CD4-positive, alpha-beta T cell treated with Interleukin-15 for 1 hour (primary cell): ENCODE measurements at regions not wholly inside any gene's neighbourhood (a gene's known extent, or its start where the extent isn't known, plus 50 kb on each side); places are given as distances from the start of the nearest gene placed in this dataset.

ENCODE experiments used
- DNase-seq: peaks from one replicate; pipeline ENCODE4 v3.0.0-alpha.2; 2020

DNA sequence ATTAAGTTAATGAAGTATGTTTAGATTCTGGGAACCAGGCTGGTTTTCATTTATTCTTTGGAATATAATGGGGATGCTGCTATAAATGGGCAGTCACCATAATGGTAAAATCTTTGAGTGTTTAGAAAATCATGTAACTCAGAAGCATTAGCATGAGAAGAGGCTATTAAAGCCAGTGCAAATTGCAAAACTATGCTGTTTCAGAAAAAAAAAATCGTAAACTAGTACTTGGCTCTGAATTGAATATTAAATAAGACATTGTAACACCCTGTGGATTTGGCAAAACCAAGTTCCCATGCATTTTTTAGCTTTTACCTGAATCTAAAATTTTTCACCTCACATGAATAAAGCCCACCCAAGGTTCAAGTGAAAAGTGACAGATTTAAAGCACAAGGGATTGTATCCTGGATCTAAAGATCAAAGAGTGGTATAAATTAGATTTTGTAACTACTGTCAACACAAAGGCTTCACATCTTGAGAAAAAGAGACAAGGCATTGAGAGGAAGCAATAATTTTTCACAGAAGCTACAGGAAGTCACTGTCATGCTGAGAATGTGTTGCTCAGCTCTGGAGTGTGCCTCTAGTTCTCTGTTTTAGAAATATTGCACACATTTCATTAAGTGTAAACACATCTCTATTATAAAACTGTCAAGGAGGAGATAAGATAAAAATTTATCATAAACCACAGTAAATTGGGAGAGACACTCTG lies 142.2 kb downstream of the ABCA8 start:
- no peak for DNase-seq

DNA sequence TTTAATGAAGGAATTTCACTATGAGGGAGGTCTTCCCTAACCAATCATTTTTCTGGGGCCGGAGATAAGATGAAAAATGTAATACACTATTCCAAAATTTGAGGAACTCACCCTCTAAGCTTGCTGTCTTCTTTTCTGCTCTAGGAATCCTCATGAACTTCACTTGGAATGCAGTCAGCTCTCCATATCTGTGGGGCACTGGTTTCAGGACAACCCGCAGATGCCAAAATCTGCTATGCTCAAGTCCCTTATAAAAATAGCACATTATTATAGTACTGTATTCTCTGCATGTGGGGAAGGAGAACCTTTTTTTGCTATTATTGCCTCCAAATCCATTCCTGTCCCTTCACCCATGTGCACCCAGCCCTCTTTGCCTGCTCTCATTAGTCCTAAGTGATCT lies 146.0 kb downstream of the ABCA8 start:
- no peak for DNase-seq

DNA sequence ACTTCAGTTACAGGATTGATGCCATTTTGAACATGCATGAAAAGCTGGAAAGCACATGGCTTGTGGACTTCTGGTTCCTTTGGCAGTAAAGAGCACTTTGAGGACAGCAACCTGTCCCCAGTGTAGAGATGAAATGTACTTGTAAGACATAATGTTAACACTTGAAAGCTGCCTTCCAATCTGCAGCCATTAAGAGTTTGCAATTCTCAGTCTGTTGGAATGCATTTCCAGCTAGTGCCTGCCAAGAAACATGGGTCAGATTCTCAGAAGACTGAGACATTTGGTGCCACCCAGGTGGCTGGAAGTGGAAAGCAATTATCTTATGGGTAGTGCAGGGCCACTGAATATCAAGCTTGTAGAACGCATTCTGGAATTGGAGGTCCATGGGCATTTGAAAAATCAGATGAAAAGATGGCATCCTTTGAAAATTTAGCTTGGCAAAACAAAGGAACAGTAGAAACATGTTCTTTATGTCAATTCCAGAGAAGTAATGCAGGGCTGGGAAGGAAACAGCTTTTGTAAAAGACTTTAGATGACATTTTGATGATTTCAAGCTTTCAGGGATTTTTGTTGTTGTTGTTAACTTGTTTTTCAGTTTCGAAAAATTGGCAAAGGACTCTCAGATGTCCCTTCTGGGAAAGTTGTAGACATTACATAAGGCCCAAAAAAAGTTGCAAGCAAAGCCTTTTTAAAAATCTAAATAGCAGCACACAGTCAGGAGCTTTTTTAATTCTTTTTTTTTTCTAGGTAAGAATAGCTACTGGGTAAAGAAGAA lies 147.0 kb downstream of the ABCA8 start:
- DNase-seq: no peak

DNA sequence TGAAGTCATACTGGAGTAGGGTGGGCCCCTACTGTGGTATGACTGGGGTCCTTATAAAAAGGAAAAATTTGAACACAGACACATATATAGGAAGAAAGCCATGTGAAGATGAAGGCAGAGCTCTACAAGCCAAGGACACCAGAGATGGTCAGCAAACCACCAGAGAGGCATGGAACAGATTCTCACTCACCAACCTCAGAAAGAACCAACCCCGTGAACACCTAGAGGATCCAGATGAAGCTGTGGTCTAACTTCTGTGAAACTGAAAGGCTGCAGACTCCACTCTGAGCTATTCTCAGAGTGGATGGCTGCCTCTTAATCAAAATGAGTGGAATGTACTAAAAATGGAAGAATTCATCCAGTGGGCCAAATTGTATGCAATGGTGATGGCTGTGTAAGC lies 149.6 kb downstream of the ABCA8 start:
- DNase-seq: no peak

DNA sequence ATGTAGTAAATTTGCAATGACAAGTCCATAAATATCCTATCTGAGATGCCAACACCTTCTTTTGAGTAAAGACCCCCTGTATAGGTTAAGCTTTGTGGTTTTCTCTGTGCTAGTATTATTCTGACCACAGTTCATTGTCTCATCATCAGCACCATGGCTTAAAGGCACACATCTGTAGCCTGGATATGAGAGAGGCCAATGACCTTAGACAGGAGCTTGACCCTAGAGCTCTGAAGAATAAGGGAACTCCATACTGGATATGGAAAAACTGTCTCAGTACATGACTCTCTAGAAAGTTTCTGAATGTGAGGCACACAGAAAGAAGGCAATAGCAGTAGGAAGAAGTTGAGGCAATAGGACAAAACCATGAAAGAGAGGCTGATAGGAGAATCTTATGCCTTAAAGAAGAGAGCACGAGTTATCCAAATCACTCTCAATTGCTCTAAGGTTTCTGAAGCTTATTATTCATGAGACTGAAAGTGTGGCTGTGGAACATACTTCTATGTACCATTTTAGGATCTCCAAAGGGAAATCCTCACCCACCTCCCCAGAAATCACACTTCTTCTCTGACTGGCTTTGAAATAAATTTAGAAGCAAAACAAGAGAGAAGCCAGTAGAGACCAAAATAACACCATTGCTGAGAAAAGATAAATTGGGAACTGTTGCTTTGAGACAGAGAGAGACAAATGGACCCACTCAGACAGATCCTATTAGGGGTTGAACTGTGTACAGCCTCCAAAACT lies 150.2 kb downstream of the ABCA8 start:
- DNase-seq: no peak

DNA sequence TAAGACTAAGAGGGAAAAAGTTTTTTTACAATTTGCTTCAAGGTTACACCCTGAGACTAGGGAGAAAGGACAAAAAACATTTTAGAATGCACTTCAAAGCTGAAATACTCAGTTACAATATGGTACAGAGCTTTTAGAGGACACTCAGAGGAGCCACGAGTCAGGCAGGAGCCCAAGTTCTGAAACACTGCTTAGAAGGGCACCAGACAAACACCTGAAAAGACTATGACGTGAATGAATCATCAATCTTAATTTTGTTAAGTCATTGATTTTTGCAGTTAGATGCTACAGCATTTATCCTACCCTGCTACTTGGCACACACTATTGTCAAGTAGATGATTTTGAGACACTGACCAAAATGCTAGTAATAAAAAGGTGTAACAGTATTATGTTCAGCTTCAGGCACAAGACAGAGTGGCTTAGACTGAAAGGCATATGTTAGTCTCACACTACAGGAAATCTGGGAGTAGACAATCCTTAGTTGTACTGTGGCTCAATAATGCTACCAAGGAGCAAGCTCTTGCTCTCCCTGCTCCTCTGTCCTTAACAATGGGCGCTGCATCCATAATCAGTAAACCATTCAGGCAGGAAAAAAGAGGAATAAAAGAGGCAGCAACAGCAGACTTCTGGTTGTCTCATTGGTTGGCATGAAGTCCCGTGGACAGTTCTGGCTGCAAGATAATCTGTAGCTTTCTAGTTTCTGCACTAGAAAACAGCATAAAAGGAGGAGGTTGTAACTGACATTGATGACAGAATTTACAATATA lies 151.8 kb downstream of the ABCA8 start:
- no peak for DNase-seq

DNA sequence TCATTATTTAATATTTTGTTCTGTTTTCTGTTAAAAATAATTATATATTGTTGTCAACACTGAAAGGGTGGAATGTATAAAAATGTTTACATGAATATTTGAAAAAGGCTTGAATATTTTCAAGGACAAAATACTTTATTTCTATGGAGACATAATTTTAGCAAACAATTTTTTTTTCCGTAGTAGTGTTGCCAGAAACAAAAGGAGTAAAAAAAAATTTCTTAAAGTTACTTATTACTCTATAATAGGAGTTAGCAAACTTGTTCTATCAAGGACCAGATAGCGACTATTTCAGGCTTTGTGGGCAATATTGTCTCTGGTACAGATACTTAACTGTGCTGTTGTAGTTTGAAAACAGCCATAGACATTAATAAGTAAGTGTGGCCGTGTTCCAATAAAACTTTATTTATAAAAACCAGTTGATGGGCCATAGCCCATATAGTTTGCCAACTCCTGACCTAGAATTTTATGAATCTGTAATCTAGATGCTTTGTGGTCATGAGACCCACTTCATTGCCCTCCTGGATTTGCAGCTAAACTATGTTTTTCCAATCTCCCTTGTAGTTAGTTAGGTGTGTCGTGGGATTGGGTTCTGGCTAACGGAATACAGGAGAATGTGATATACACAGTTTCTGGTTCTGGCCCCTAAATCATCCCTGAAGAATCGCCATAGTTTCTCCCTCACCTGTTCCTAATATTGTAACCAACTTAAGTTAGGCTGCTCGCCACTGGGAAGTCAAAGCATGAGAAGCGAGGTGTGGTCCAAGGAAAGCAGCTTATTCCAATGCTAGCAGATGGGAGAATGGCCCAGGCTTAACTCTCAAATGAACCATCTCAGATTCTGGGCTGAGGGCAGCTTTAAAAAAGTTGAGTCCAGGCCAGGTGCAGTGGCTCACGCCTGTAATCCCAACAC lies 153.6 kb downstream of the ABCA8 start:
- DNase-seq: no peak

DNA sequence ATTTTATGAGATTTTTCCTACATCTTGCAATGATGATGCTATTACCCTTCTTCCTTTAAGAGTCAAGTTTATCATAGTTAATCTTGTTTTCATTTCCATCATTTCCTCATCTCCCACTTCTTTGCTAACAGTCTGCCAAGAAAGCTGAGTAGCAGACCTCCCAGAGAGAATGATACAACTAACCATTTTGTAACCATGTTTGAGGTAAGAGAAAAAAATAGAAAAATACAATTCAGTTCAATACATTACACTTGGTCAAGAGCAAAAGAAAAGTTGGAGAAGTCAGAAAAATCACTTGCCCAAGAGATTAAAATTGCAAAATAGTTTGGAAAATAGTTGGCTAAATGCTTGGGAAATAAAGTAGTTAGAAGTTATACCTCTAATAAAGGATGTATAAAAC lies 154.4 kb downstream of the ABCA8 start:
- no peak for DNase-seq

DNA sequence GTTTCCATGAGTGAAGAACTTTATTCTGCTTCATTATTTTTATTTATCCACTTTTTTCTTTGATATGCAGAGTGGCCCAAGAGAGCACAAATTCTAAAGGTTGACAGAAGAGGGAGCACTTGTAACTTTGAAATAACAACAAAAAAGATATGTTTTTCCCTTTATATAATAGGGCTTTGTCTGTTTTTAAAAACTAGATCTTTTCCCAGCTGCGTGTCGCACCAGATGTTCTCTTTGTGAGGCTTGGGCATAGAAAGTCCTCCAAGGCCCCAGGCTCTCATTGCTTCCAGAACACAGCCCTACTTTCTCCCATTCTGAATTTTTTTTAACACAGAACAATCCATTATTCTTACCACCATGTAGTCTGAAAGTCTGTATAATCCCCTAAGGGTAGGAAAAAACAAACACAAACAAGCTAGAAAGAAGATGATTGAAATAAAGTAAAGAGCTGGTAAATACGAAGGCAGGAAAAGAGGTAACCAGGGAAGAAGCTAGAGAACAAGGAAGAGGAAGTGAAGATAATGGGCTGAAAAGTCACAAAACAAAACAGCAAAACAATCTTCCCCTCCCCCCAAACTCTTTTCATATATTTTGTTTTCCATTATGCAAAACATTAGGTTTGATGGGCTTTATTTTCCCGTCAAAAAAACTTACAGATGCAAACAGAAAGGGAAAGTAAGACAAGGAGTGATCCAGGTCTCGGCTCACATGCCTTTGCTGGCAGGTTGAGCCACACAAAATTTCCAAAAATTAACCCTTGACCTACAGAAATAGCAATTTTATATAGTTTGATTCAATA lies 160.4 kb downstream of the ABCA8 start:
- DNase-seq: no peak

DNA sequence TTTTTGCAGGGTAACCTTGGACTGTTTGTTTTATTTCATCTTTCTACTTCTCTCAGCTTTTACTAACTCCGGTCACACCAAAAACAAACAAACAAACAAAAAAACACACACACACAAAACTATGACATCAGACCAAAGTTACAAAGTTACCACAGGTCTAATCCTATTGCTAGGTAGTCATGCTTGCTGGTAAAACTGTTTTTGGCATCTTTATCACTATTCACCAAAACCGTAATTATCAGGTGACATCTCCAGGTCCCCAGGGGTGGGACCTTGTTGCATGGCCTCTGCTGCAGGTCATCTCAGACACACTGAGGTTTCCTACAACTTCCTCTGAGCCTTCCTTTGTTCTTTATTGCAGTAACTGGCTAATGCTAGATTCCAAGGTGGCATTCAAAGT lies 162.3 kb downstream of the ABCA8 start:
- DNase-seq: no peak

DNA sequence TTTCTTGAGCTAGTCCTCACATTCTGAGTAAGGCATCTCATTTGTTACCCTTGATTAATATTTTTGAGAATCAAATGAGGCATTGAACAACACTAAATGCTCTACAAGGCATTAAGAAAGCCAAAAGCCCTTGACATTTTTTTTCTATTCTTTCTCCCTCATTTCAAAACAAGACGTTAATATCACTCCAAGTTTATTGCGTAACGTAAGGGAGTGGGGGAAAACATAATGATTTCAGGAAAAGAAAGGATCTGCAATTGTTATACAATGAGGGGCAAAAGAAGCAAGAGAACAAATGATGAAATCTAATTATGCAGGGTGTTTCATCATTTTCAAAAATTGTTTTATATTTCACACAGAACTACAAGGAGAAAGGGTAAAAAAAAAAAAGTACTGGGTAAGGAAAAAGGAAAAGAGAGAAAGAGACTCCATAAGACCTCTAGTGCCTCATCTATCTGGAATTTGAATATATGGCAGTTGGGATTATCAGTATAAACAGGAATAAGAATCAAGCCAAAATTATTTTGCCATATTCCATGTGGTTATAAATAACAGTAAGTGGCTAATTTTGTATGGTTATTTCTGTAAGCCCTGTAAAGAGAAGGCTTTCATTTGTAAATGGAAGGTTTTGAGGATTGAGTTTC lies 163.0 kb downstream of the ABCA8 start:
- DNase-seq: no peak

DNA sequence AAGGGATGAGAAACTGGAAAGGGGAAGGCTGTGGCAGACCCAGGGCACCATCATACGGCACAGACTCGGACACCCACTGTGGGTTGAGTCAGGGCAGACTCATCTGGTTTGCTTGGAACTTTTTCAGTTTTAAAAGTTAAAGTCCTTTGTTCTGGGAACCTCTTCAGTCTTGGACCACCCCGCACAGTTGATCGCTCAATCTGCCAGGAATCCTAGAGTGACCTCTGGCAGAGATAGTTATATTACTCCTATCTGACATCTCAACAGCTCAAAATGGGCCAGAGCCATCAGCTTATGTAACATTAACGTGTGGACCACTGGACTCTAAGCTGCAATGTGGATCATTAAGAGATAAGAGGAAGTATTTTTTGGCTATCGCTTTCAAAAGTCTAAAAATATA lies 164.3 kb downstream of the ABCA8 start:
- no peak for DNase-seq

DNA sequence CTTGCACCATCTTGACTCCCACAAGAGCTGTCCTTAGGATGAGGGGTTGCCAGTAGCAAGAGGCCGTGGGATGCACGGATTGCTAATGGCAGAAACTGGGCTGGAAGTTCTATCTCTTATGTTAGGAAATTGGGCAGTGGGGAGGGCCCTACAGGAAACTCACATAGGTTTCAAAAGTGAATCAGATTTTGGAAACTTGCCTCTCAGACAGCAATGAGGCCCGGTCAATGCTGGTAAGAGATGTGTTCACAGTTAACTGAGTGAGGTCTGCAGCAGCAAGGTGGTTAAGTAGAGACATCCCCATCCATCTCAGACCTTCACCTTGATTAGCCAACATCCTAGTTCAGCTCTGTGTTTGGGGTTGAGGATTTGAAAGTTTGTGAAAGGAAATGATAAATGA lies 164.7 kb downstream of the ABCA8 start:
- DNase-seq: no peak

DNA sequence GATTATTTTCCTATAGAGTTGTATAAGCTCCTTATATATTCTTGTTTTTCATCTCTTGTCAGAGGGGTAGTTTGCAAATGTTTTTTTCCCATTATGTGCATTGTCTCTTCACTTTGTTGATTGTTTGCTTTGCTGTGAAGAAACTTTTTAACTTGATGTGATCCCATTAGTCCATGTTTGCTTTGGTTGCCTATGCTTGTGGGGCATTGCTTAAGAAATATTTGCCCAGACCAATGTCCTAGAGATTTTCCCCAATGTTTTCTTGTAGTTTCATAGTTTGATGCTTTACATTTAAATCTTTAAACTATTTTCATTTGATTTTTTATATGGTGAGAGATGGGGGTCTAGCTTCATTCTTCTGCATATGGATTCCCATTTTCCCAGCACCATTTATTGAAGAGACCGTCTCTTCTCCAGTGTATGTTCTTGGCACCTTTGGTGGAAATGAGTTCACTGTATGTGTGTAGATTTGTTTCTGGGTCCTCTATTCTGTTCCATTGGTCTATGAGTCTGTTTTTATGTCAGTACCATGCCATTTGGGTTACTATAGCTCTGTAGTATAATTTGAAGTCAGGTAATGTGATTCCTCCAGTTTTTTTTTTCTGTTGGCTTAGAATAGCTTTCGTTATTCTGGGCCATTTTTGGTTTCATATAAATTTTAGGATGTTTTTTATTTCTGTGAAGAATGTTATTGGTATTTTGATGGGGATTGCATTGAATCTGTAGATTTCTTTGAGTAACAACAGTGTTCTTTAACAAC lies 165.8 kb downstream of the ABCA8 start:
- no peak for DNase-seq

DNA sequence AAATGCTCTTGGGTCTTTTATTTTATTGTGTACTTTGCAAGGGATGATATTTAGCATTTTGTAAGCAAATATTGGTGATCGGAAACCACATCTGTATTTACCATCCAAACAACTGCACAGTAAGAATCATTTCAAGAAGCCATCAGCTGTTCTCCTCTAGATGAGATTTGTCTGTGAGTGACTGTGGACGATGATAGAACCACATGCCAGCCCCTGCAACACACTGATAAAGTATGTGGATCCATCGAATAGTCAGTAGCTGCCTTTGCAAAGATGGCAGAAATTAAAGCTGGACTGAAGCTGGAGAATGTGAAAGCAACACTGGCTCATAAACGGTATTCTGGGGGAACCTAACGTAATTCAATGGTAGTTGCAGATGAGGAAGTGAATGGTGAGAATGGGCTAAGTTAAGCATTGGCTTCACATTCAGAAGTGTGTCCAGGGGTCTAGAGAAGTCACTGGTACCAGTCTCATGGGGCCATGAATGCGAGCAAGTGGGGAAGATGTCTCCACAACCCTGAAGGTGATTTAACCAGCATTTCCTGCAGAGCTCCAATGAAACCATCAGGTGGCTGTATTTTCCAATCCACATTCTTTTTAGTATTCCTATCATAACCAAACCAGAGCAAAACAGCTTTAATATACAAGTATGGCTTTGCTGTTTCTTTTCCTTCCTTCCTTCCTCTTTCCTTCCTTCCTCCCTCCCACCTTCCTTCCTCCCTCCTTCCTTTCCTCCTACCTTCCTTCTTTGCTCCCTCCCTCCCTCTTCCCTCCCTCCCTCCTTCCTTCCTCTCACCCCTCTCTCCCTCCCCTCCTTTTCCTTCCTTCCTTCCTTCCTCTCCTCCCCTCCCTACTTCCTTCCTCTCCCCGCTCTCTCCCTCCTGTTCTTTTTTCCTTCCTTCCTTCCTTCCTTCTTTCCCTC lies 169.4 kb downstream of the ABCA8 start:
- DNase-seq: no peak

DNA sequence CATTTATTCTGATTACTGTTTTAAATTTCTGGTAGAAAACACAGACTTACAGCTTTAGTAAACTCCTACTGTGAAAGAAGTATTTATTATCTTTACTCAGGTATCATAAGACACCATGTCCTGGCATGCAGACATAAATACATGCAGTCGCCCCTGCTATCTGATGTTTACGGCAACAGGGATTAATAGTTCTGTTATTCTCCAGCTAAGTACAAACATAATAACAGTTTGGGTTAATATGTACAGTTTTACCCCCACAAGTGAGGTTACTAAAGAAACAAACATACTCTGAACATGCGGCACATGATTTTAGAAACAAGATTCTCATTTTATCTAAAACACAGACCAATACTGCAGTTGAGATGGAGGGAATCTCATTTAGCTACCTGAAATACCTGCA lies 170.8 kb downstream of the ABCA8 start:
- no peak for DNase-seq

DNA sequence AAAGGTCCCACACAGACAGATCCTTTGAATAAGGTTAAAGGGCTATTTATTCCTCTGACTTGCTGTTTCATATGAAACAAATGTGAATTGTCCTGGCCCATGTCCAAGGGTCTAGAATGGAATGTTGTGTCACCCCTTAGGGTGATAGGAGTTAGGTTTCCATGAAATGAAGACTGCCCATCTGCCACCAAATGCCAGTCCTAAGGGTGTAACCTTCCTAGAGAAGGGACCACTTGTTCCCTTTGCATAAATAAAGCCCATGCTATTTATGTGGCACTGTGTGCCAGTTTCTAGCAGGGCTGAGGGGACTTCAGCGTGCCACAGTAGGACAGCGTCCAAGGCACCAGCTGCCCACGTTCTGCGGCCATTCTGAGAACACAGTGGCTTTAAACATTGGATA lies 171.3 kb downstream of the ABCA8 start:
- no peak for DNase-seq

DNA sequence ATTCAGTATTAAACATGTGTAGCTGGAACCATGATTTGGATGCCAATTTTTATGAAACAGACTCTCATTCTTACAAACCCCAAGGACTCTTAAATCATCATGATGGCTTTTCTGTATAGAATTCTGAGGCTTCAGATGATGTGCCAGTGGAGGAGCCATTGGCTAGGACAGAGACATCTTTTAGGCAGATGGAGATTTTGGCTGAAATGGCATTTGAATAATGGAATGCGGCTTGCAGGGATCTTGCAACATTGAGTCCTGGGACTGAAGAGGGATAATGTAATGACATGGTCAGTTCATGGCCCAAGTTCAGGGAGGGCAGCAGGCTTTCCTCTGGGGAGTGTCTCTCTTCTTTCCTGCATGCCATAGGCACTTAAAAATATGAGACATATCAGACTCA lies 172.4 kb downstream of the ABCA8 start:
- DNase-seq: no peak

DNA sequence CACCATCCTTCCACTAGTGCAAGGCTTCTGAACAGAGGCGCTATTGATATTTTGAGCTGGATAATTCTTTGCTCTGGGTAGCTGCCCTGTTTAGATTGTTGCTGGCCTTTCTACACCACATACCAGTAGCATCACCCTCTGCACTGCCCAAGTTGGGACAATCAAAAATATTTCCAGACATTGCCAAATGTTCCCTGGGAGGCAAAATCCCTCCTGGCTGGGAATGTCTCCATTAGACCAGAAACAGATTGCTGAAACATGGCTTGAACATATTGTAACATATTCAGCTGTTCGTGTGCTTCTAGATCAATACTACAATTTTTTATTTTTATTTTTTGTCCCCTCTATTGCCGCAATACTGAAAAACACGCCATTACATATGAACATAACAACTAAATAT lies 174.6 kb downstream of the ABCA8 start:
- DNase-seq: no peak
